ENCODE measurements at regions not wholly inside any gene's neighbourhood (a gene's known extent, or its start where the extent isn't known, plus 50 kb on each side); places are given as distances from the start of the nearest gene placed in this dataset.

DNA sequence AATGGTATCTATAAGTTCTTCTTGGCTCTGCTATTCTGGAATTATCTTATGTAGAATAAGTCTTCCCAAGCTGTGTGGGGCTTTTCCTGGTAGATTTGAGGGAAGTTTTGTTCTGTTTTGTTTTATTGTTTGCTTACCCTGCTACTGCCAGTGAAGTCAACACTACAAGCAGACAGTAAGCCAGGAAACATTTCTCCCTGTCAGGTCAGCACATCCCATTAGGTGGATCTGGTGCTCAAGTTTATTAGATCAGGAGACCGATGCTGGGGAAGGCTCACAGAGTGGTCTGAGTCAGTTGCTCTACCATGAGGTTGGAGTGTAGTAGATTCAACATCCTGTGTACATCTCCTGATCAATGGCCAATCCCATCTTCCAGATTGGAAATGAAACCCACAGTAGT is 79.1 kb downstream of the ADRB2 start:
- Histone ChIP-seq H3K9me3 (no peaks in the 10 kb centered on the region), H3K27me3 (no peaks in the 10 kb centered on the region), H3K27ac (peak overlapping the region in 3 of 12 donors; percentile 71 to 79 (median 76)), H3K4me3 (no peak overlapping the region), H3K4me1 (peaks cover 0 to 19% (median 6%) of the 10 kb centered on the region in 12 donors), H3K36me3 (no peaks in the 10 kb centered on the region)
- TF ChIP-seq, protein P1, sequence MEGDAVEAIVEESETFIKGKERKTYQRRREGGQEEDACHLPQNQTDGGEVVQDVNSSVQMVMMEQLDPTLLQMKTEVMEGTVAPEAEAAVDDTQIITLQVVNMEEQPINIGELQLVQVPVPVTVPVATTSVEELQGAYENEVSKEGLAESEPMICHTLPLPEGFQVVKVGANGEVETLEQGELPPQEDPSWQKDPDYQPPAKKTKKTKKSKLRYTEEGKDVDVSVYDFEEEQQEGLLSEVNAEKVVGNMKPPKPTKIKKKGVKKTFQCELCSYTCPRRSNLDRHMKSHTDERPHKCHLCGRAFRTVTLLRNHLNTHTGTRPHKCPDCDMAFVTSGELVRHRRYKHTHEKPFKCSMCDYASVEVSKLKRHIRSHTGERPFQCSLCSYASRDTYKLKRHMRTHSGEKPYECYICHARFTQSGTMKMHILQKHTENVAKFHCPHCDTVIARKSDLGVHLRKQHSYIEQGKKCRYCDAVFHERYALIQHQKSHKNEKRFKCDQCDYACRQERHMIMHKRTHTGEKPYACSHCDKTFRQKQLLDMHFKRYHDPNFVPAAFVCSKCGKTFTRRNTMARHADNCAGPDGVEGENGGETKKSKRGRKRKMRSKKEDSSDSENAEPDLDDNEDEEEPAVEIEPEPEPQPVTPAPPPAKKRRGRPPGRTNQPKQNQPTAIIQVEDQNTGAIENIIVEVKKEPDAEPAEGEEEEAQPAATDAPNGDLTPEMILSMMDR (IDR thresholded peaks at IDR 0.05) = no peak
- no peak for TF ChIP-seq POLR2A (IDR thresholded peaks at IDR 0.05)
- intact Hi-C loops (cut with DNase I) = no loop called here
- DNase-seq (no peak), ATAC-seq (no peak)
- 88 to 100% (median 95%) methylated on average over 1 of the region's 1 CpG for WGBS, 4 donors

DNA sequence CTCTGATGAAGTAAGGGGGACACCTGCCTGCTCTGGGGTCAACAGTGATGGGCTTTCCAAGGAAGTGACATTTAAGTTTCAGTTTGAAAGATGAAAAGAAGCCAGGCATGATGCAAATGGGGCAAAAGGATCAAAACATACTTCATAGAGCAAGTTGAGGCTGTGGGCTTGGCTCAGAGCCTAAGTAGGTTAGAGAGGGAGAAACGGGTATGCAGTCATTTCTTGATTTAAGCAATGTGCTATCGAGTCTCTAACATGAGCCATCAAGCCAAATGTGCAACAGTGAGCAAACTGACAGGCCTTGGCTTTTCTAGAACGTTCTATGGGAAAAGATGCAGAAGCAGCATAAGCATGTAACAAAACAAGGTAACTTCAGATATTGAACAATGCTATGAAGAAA is 80.6 kb downstream of the ADRB2 start:
- no peak for DNase-seq
- no peak for ATAC-seq
- Histone ChIP-seq H3K27ac (no peak overlapping the region), H3K9me3 (no peaks in the 10 kb centered on the region), H3K4me1 (peaks cover 0 to 19% (median 8%) of the 10 kb centered on the region in 12 donors), H3K36me3 (no peaks in the 10 kb centered on the region), H3K4me3 (no peak overlapping the region), H3K27me3 (no peaks in the 10 kb centered on the region)
- TF ChIP-seq, protein P1 (IDR thresholded peaks at IDR 0.05) = no peak
- no peak for TF ChIP-seq POLR2A (IDR thresholded peaks at IDR 0.05)
- WGBS, 4 donors = 84 to 92% (median 88%) methylated on average over 3 of the region's 3 CpGs
- intact Hi-C loops (cut with DNase I) = no loop called here

DNA sequence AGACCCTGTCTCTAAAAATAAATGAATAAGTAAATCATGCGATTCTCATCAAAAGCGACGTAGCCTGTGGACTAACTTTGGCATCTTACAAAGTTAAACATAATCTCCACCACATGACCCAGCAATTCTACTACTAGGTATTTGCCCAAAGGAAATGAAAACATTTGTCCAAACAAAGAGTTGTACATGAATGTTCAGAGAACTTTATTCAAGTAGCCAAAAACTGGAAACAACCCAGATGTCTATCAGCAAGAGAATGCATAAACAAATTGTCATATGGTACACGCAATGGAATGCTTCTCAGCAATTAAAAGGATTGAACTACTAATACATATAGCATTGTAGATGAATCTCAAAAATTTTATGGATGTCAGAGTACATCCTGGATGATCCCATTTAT is 82.6 kb downstream of the ADRB2 start:
- intact Hi-C loops (cut with DNase I) = no loop called here
- H3K9me3 ChIP-seq = no peaks in the 10 kb centered on the region
- DNase-seq (no peak), ATAC-seq (no peak)
- no peaks in the 10 kb centered on the region for H3K27me3 ChIP-seq
- no peak overlapping the region for H3K4me3 ChIP-seq
- TF ChIP-seq POLR2A (IDR thresholded peaks at IDR 0.05) = no peak
- no peak overlapping the region for H3K27ac ChIP-seq
- peaks cover 0 to 22% (median 9%) of the 10 kb centered on the region in 12 donors for H3K4me1 ChIP-seq
- H3K36me3 ChIP-seq = no peaks in the 10 kb centered on the region
- WGBS, 4 donors = 66 to 76% (median 70%) methylated on average over 4 of the region's 4 CpGs

DNA sequence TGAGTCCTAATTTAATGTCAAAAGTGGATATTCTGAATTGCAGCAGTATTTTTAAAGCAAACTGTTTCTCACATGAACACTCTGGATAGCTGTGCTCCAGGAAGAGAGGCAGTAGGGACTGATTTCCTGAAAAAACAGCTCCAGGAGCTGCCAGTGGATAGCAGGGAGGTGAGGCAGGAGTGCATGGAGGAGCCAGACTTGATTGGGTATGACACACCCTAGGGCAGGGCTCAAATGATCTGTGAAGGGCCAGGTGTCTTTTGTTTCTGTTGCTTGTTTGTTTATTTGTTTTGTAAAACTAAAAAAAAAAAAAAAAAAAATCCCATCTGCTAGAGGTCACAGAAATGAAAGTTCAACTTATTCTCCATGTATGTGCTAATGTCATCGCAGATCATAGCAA is 83.4 kb downstream of the ADRB2 start:
- no peak for ATAC-seq
- Histone ChIP-seq H3K4me1 (peaks cover 0 to 20% (median 4%) of the 10 kb centered on the region in 12 donors), H3K27ac (no peak overlapping the region), H3K36me3 (no peaks in the 10 kb centered on the region), H3K4me3 (no peak overlapping the region), H3K9me3 (no peaks in the 10 kb centered on the region), H3K27me3 (no peaks in the 10 kb centered on the region)
- TF ChIP-seq, protein P1 (IDR thresholded peaks at IDR 0.05) = no peak
- no peak for TF ChIP-seq POLR2A (IDR thresholded peaks at IDR 0.05)
- intact Hi-C loops (cut with DNase I) = loop anchor here in 1 of 10 donors (5.0 kb wide), 1 partner anchor 88 kb away; no protein-coding TSS in a partner anchor
- 90 to 100% (median 96%) methylated on average over 1 of the region's 1 CpG for WGBS, 4 donors
- no peak for DNase-seq

DNA sequence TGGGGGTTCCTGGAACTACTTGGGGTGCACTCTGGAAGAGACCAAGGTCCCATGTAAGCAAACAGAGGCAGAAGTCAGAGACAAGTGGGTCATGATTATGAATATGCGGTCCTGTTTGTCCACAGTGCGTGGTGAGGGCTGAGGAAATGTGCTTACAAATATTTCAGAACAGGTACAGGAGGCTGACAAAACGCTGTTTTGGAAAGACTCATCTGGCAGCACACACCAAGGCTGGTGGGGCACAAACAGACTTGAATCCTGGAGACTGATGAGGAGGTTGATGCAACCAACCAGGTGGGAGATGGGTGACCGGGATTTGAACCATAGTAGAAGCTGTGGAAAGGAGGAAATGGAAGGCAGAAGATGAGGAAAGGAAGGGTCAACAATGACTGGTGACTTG is 83.8 kb downstream of the ADRB2 start:
- ATAC-seq (no peak), DNase-seq (no peak)
- Histone ChIP-seq H3K9me3 (no peaks in the 10 kb centered on the region), H3K4me3 (no peak overlapping the region), H3K27me3 (no peaks in the 10 kb centered on the region), H3K27ac (no peak overlapping the region), H3K4me1 (peaks cover 0 to 20% (median 7%) of the 10 kb centered on the region in 12 donors), H3K36me3 (no peaks in the 10 kb centered on the region)
- intact Hi-C loops (cut with DNase I) = loop anchor here in 1 of 10 donors (5.0 kb wide), 1 partner anchor 87 kb away; no protein-coding TSS in a partner anchor
- WGBS, 4 donors = 90 to 97% (median 92%) methylated on average over 4 of the region's 4 CpGs
- TF ChIP-seq, protein P1 (IDR thresholded peaks at IDR 0.05) = no peak
- TF ChIP-seq POLR2A (IDR thresholded peaks at IDR 0.05) = no peak

All from heart left ventricle (tissue), 16 donors.